H1 (cell line): ENCODE measurements at regions not wholly inside any gene's neighbourhood (a gene's known extent, or its start where the extent isn't known, plus 50 kb on each side); places are given as distances from the start of the nearest gene placed in this dataset.

Experiments
- CTCF ChIA-PET: fragments of 300-600 bp; sonication (Branson Sonifier 250); formaldehyde crosslinking; loops from one replicate; lab custom pipeline; 2021; ENCODE audit not compliant: partially characterized antibody; lab: Charles Lee
- POLR2A ChIA-PET: fragments of 300-600 bp; sonication (Branson Sonifier 250); formaldehyde crosslinking; loops from one replicate; lab custom pipeline; 2021; ENCODE audit warnings: inconsistent platforms; ENCODE audit not compliant: partially characterized antibody; lab: Charles Lee
- DNase-seq, 2 experiments: peaks; one replicate each; pipeline versions ENCODE4 v3.0.0 to v3.0.0-alpha.2; 2010 to 2022; ENCODE audit warnings: low spot score in 2 of 2, low read depth in 1 of 2, mixed read lengths in 1 of 2
- FAIRE-seq: peaks from 2 replicates; lab custom pipeline; 2011; peaks lifted over from hg19 to GRCh38; lab: Jason Lieb, UNC
- H2AFZ ChIP-seq: 2 replicates; pipeline ENCODE4 v1.8.1; 2012; ENCODE audit warnings: low read length, inconsistent platforms
- H2AK5ac ChIP-seq: 2 replicates; pipeline ENCODE4 v1.6.1; 2013; ENCODE audit warnings: low read depth, low read length
- H2BK120ac ChIP-seq: replicated peaks from 2 replicates; pipeline ENCODE3; 2013; ENCODE audit warnings: low read depth, low read length, inconsistent platforms
- H2BK12ac ChIP-seq: 2 replicates; pipeline ENCODE4 v1.6.1; 2013; ENCODE audit warnings: low read depth, low read length
- H2BK15ac ChIP-seq: 2 replicates; pipeline ENCODE4 v1.6.1; 2013; ENCODE audit warnings: low read length
- H2BK20ac ChIP-seq: 2 replicates; pipeline ENCODE4 v1.6.1; 2013; ENCODE audit warnings: low read length
- H2BK5ac ChIP-seq: 2 replicates; pipeline ENCODE4 v1.6.1; 2013; ENCODE audit warnings: low read depth, low read length
- H3K14ac ChIP-seq: 2 replicates; pipeline ENCODE4 v1.6.1; 2013; ENCODE audit warnings: inconsistent platforms; ENCODE audit not compliant: insufficient read length
- H3K18ac ChIP-seq: 2 replicates; pipeline ENCODE4 v1.6.1; 2013; ENCODE audit warnings: low read length; ENCODE audit errors: extremely low read depth
- H3K23ac ChIP-seq: 2 replicates; pipeline ENCODE4 v1.6.1; 2013; ENCODE audit warnings: inconsistent platforms; ENCODE audit not compliant: insufficient read length
- H3K23me2 ChIP-seq: 2 replicates; pipeline ENCODE4 v1.6.1; 2013; ENCODE audit warnings: low read depth, low read length
- H3K27ac ChIP-seq: 2 replicates; pipeline ENCODE4 v1.6.1; 2011; ENCODE audit warnings: low read depth, low read length, inconsistent platforms
- H3K27me3 ChIP-seq, 4 experiments: replicated peaks in 1 of 4; 1 replicate in 1 of 4; 2 replicates in 3 of 4; pipeline versions ENCODE4 v1.6.1 to v1.8.1; 2011 to 2013; ENCODE audit warnings: low read length in 3 of 4, mild to moderate bottlenecking in 3 of 4, inconsistent platforms in 2 of 4, mixed read lengths in 2 of 4, moderate library complexity in 1 of 4; ENCODE audit not compliant: control insufficient read depth in 3 of 4, insufficient read depth in 3 of 4; ENCODE audit errors: extremely low read depth in 1 of 4
- H3K36me3 ChIP-seq, 4 experiments: 2 replicates each; pipeline versions ENCODE4 v1.6.1 to v1.8.1; 2011 to 2013; ENCODE audit warnings: mild to moderate bottlenecking in 4 of 4, low read length in 3 of 4, moderate library complexity in 2 of 4, control low read depth in 1 of 4, inconsistent platforms in 1 of 4; ENCODE audit not compliant: insufficient read depth in 4 of 4, control insufficient read depth in 2 of 4
- H3K4ac ChIP-seq: replicated peaks from 2 replicates; pipeline ENCODE3; 2013; ENCODE audit warnings: low read length, low read depth, mixed read lengths, inconsistent platforms; ENCODE audit not compliant: insufficient read length
- H3K4me1 ChIP-seq, 4 experiments: replicated peaks in 1 of 4; 1 replicate in 1 of 4; 2 replicates in 3 of 4; pipeline versions ENCODE4 v1.6.1 to v1.8.1; 2011 to 2013; ENCODE audit warnings: low read length in 3 of 4, inconsistent platforms in 2 of 4, mixed read lengths in 1 of 4; ENCODE audit not compliant: insufficient read depth in 4 of 4, control insufficient read depth in 3 of 4
- H3K4me2 ChIP-seq, 2 experiments: 2 replicates each; pipeline versions ENCODE4 v1.6.1 to v1.8.1; 2011 to 2013; ENCODE audit warnings: low read depth in 2 of 2, low read length in 2 of 2, control low read depth in 1 of 2, inconsistent platforms in 1 of 2, mild to moderate bottlenecking in 1 of 2; ENCODE audit not compliant: insufficient read depth in 1 of 2
- H3K4me3 ChIP-seq, 4 experiments: fragments of 200-600, 300-600 bp in 1 of 4; sonication (generic), shearing (Covaris generic), sonication (Bioruptor Twin) in 1 of 4; 2 replicates each; pipeline versions ENCODE4 v1.5.1 to v1.8.1; 2011 to 2016; ENCODE audit warnings: low read length in 4 of 4, low read depth in 3 of 4, control low read depth in 2 of 4, inconsistent platforms in 2 of 4, mild to moderate bottlenecking in 2 of 4, mixed read lengths in 1 of 4, moderate library complexity in 1 of 4; ENCODE audit not compliant: insufficient read depth in 2 of 4; ENCODE audit errors: extremely low read depth in 1 of 4
- H3K56ac ChIP-seq: replicated peaks from 2 replicates; pipeline ENCODE3; 2013; ENCODE audit warnings: low read depth, mild to moderate bottlenecking, mixed read lengths, low read length, inconsistent platforms; ENCODE audit not compliant: insufficient read length
- H3K79me1 ChIP-seq: 2 replicates; pipeline ENCODE4 v1.6.1; 2013; ENCODE audit warnings: low read depth, low read length, control low read depth
- H3K79me2 ChIP-seq, 2 experiments: 2 replicates each; pipeline versions ENCODE4 v1.6.1 to v1.8.1; 2012 to 2013; ENCODE audit warnings: low read length in 2 of 2, mild to moderate bottlenecking in 2 of 2, inconsistent platforms in 1 of 2; ENCODE audit not compliant: insufficient read depth in 2 of 2, control insufficient read depth in 1 of 2
- H3K9ac ChIP-seq, 4 experiments: replicated peaks in 1 of 4; 1 replicate in 1 of 4; 2 replicates in 3 of 4; pipeline versions ENCODE4 v1.6.1 to v1.8.1; 2011 to 2013; ENCODE audit warnings: low read depth in 3 of 4, low read length in 3 of 4, control low read depth in 2 of 4, mild to moderate bottlenecking in 2 of 4, moderate library complexity in 2 of 4, inconsistent platforms in 1 of 4; ENCODE audit errors: extremely low read depth in 1 of 4
- H3K9me3 ChIP-seq, 2 experiments: 2 replicates each; pipeline versions ENCODE4 v1.6.1 to v1.8.1; 2012 to 2013; ENCODE audit warnings: mild to moderate bottlenecking in 2 of 2, moderate library complexity in 2 of 2, control low read depth in 1 of 2, inconsistent platforms in 1 of 2, low read depth in 1 of 2, low read length in 1 of 2, mixed read lengths in 1 of 2; ENCODE audit not compliant: insufficient read depth in 2 of 2
- H4K20me1 ChIP-seq, 2 experiments: replicated peaks in 1 of 2; 2 replicates each; pipeline versions ENCODE3 to v1.8.1; 2011 to 2013; ENCODE audit warnings: inconsistent platforms in 2 of 2, low read length in 2 of 2, mild to moderate bottlenecking in 1 of 2; ENCODE audit not compliant: insufficient read depth in 2 of 2, control insufficient read depth in 1 of 2
- H4K5ac ChIP-seq: 2 replicates; pipeline ENCODE4 v1.6.1; 2013; ENCODE audit warnings: low read length, low read depth, mixed read lengths, inconsistent platforms; ENCODE audit not compliant: insufficient read length
- H4K8ac ChIP-seq: 2 replicates; pipeline ENCODE4 v1.8.0; 2013; ENCODE audit warnings: mild to moderate bottlenecking, moderate library complexity, low read length, inconsistent platforms; ENCODE audit not compliant: insufficient read depth; ENCODE audit errors: extremely low read depth
- H4K91ac ChIP-seq: replicated peaks from 2 replicates; pipeline ENCODE3; 2013; ENCODE audit warnings: low read length, mixed read lengths, inconsistent platforms; ENCODE audit not compliant: insufficient read length
- BACH1 ChIP-seq: IDR thresholded peaks from 2 replicates; pipeline ENCODE4 v1.6.1; 2012; ENCODE audit warnings: low read length, improper control_type of control experiment
- RAD21 ChIP-seq, 2 experiments: IDR thresholded peaks in 1 of 2; conservative IDR thresholded peaks in 1 of 2; 2 replicates each; pipeline ENCODE4 v1.6.1; 2011; ENCODE audit warnings: low read depth in 2 of 2, low read length in 2 of 2, improper control_type of control experiment in 1 of 2, inconsistent platforms in 1 of 2, mild to moderate bottlenecking in 1 of 2, moderate library complexity in 1 of 2
- SAP30 ChIP-seq: fragments of 300-600 bp; sonication (generic); IDR thresholded peaks from 2 replicates; pipeline ENCODE4 v1.7.1; 2012; ENCODE audit warnings: low read length, moderate library complexity, mild to moderate bottlenecking, inconsistent platforms; ENCODE audit not compliant: insufficient read depth, insufficient replicate concordance
- SIRT6 ChIP-seq: IDR thresholded peaks from one replicate; pipeline ENCODE4 v1.7.1; 2012; ENCODE audit warnings: low read length, inconsistent platforms
- ZNF274 ChIP-seq: IDR thresholded peaks from 2 replicates; pipeline ENCODE4 v1.7.0; 2012; ENCODE audit warnings: low read length, borderline replicate concordance; ENCODE audit errors: extremely low read depth
- WGBS, 2 experiments: shearing (Covaris generic) in 1 of 2; methylation state at CpG; one replicate each; pipeline versions ENCODE4 v1.1.6 to v1.1.7; 2013 to 2015; ENCODE audit warnings: low lambda C conversion rate in 2 of 2, mixed read lengths in 2 of 2, inconsistent platforms in 1 of 2, low coverage in 1 of 2, missing lambda C conversion rate in 1 of 2; ENCODE audit not compliant: insufficient replicate concordance in 2 of 2, insufficient coverage in 1 of 2, insufficient read length in 1 of 2; ENCODE audit errors: extremely low coverage in 1 of 2, missing lambda C conversion rate in 1 of 2; 5-methylcytosine and 5-hydroxymethylcytosine counted together

- no peak overlapping the region for H3K18ac ChIP-seq
- no peak overlapping the region for H2BK20ac ChIP-seq
- no peaks in the 10 kb centered on the region for H3K36me3 ChIP-seq
- H2BK15ac ChIP-seq, result no peak overlapping the region
- POLR2A ChIA-PET, result no interaction called here
- no peaks in the 10 kb centered on the region for H3K79me1 ChIP-seq
- H4K8ac ChIP-seq, result no peak overlapping the region
- H3K27me3 ChIP-seq, result no peaks in the 10 kb centered on the region
- H4K91ac ChIP-seq, result no peak overlapping the region
- H3K56ac ChIP-seq, result no peak overlapping the region
- no peak for DNase-seq
- no peak for TF ChIP-seq RAD21 (IDR thresholded peaks at IDR 0.05 in 1 of 2, conservative IDR thresholded peaks at IDR 0.05 in 1 of 2; ENCODE audit: low read depth in 2 of 2, low read length in 2 of 2)
- no peak for TF ChIP-seq SIRT6
- no peak for TF ChIP-seq BACH1
- no peak for TF ChIP-seq SAP30
- no peak for TF ChIP-seq ZNF274
- H3K14ac ChIP-seq, result no peak overlapping the region
- CTCF ChIA-PET, result no interaction called here
- H2AK5ac ChIP-seq, result no peak overlapping the region
- WGBS, 2 experiments, result 87% methylated on average over 1 of the region's 1 CpG; no CpG with 5 or more reads in 1 of the 2 experiments
- no peak overlapping the region for H3K23ac ChIP-seq
- no peak overlapping the region for H4K5ac ChIP-seq
- no peak overlapping the region for H2BK120ac ChIP-seq
- no peak overlapping the region for H2AFZ ChIP-seq
- H3K9me3 ChIP-seq, result no peaks in the 10 kb centered on the region
- no peak overlapping the region for H3K4ac ChIP-seq
- no peaks in the 10 kb centered on the region for H3K4me1 ChIP-seq
- FAIRE-seq, result no peak
- no peaks in the 10 kb centered on the region for H3K79me2 ChIP-seq
- H2BK12ac ChIP-seq, result no peak overlapping the region
- no peaks in the 10 kb centered on the region for H4K20me1 ChIP-seq
- no peak overlapping the region for H3K9ac ChIP-seq
- H2BK5ac ChIP-seq, result no peak overlapping the region
- no peak overlapping the region for H3K4me2 ChIP-seq
- H3K27ac ChIP-seq, result no peak overlapping the region
- H3K23me2 ChIP-seq, result no peaks in the 10 kb centered on the region
- H3K4me3 ChIP-seq, result no peak overlapping the region
These were observed 99.1 kb downstream of the CENPW start for GRCh38 chr6:126439040-126439439.
